ENCODE measurements at regions not wholly inside any gene's neighbourhood (a gene's known extent, or its start where the extent isn't known, plus 50 kb on each side); places are given as distances from the start of the nearest gene placed in this dataset.

- DNase-seq (ENCODE audit: low spot score) = no peak
Measured at GRCh38 chr6:169082817-169083507, 170.7 kb downstream of the THBS2 start.

DNA sequence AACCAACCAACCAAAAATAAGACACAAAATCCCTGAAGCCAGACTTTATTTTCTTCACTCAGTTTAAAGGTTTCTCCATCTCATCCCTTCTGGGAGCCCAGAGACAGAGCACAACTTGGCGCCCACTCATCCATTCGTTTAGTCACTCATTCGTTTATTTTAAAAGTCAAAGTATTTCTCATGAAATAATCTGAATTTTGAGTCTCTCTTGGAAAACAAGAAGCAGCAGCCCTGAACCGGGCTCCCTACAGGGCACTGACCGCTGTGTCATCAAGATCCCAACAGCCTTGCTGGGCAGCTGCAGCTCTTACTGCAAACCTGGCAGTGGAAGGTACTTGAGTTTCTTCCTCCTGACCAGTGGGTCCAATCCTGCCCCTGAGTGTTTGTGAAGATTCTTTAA is 171.6 kb downstream of the THBS2 start:
- no peak for DNase-seq (ENCODE audit: low spot score)

DNA sequence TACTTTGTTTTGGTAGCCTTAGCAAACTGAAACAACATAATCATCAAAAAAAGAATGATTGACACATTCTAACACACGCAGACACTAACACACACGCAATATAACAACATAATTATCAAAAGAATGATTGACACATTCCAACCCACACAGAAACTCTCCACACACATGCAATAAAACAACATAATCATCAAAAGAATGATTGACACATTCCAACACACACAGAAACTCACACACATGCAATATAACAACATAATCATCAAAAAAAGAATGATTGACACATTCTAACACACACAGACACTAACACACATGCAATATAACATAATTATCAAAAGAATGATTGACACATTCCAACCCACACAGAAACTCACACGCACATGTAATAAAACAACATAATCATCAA is 172.4 kb downstream of the THBS2 start:
- no peak for DNase-seq (ENCODE audit: low spot score)

DNA sequence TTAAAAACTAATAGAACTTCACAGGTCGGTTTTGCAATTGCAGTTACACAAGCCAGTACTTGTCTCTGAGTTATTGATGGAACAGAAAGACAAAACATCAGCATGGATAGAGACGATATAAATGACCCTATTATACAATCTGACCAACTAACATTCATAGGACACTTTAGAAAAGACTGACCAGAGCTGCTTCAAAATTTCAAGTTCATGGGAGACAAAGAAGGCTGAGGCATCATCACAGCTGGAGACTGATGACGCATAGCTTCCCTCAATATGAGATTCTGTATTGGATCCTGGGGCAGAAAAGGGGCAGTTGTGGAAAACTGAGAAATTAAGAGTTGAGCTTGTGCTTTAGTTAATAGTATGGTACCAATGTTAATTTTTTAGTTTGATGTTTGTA is 174.0 kb downstream of the THBS2 start:
- no peak for DNase-seq (ENCODE audit: low spot score)

- no peak for DNase-seq (ENCODE audit: low spot score)
Measured at GRCh38 chr6:169078399-169079145, 175.1 kb downstream of the THBS2 start.

- no peak for DNase-seq (ENCODE audit: low spot score)
Measured at GRCh38 chr6:169075915-169076654, 177.6 kb downstream of the THBS2 start.

DNA sequence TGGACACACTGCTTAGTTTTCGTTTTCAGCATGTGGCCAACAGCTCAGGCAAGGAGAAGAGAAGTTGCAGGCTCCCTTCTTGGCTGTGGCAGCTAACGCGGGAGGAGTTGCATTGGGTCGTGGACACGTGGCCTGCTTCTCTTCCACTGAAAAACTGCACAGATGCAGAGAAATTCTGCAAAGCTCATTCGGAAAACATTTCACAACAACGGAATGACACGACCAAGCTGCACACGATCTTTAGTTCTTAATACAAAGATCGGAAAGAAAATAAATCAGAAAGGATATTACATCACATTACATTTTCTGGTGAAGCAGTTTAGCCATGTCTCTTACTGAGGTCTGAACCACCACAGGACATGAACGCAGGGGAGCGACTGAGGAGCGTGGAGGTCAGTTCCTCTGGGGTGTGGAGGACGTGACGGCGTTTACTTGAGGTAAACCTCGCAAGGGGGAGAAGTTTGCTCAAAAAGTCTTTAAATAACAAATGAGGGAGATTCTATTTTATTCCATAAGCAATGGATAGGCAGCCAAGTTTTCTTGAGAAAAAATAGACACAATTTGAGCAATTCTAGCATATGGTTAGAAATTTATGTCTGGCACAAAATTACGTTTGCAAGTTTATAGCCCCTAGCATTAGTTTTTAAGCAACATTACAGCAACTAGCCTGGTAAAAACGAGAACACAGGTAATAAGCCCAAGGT is 178.3 kb downstream of the THBS2 start:
- DNase-seq (ENCODE audit: low spot score) = no peak

GRCh38 chr6:169074526-169074925 is 179.1 kb downstream of the THBS2 start:
- no peak for DNase-seq (ENCODE audit: low spot score)

GRCh38 chr6:169073311-169073710 is 180.3 kb downstream of the THBS2 start:
- DNase-seq (ENCODE audit: low spot score) = peak; percentile 19

DNA sequence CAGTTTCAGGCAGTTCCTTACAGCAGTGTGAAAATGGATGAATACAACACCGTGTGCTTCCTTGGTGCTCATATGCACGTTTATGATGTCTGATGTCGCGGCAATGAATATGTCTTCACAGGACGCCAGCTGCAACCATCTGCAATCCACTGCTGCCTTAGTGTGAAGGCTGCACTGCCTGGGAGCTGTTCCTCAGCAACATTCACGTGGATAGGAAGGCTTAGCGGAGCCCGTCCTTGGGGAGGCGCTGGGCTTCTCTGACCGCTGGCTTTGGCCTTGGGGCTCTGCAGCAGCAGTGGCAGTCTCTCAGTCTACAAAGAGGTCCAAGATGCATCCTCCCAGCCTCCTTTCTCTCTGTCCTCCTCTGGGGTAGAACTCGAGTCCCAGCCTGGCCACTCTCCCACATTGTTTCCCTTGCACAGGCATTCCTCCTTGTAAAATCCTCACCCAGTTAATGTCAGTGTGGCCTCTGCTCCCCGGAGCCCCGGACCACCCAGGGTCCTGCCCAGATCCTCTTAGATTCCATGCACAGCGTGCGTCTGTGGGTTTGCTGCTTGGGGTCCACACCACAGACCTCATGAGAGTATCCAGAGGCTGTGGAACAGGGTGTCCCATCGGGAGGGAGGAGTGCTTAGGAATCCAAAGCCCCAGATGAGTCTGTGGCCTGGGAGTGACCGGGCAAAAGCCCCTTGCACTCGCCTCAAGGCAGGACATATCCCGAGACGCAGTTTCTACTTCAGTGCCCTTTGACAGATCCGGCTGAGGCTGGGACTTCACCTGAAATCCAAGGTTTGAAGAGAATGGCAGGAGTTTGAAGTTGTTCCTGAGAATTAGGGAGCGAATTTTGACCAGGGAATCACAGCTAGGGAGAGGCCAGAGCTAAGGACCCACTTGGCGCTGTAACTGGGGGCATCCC is 181.3 kb downstream of the THBS2 start:
- DNase-seq (ENCODE audit: low spot score) = no peak

DNA sequence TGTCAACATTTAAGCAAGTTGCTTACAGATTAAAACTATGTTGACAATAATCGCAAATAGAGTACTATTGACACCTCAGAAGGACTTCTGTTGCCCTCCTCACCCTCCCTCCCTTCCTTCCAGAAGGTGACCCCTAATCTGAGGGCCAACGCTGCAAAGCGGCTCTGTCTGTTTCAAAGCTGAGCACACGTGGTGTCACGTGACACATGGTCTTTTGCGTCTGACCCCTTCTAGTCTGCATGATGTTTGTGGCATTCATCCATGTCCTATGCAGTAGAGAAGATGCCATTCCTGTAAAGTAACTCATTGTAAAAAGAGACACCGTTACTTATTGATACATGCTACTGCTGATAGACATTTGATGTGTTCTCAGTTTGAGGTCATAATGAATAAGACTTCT is 182.3 kb downstream of the THBS2 start:
- no peak for DNase-seq (ENCODE audit: low spot score)

GRCh38 chr6:169070506-169071176 is 183.0 kb downstream of the THBS2 start:
- peak; percentile 67 for DNase-seq (ENCODE audit: low spot score)

GRCh38 chr6:169069356-169069755 is 184.3 kb downstream of the THBS2 start:
- DNase-seq (ENCODE audit: low spot score) = no peak

GRCh38 chr6:169064194-169064593 is 189.5 kb downstream of the THBS2 start:
- no peak for DNase-seq (ENCODE audit: low spot score)

DNA sequence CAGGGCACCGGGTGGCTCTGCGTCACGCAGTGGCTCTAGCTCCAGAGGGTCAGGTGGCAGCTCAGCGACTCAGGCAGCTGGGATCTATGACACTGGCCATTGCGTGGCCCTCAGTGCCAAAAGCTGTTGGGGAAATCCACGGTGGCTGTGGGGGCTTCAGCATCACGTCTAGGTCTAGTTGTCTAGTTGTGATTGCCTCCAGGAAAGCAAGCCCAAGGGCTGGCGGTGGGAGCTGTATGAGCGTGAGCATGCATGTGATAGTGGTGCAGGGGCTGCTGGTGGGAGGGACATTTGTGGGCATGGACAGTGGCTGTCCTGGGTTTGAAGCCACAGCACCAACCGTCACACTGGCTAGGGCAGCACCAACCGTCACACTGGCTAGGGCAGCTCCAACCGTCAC is 191.4 kb downstream of the THBS2 start:
- no peak for DNase-seq (ENCODE audit: low spot score)

- DNase-seq (ENCODE audit: low spot score) = no peak
Measured at GRCh38 chr6:169058634-169059033, 195.0 kb downstream of the THBS2 start.

DNA sequence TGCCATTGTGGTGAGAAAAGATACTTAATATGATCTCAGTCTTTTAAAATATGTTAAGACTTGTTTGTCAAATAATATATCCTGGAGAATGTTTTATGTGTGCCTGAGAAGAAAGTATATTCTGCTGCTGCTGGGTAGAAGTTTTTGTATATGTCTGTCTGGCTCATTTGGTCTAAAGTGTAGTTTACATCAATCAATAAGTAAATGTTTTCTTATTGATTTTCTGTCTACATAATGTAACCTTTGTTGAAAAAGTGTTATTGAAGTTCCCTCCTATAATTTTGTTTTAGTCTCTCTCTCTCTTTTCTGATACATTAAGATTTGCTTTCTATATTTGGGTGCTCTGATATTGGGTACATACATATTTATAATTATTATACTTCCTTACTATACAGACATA is 201.2 kb downstream of the THBS2 start:
- no peak for DNase-seq (ENCODE audit: low spot score)

- no peak for DNase-seq (ENCODE audit: low spot score)
Measured at GRCh38 chr6:169051371-169051770, 202.3 kb downstream of the THBS2 start.

- no peak for DNase-seq (ENCODE audit: low spot score)
Measured at GRCh38 chr6:169048865-169049205, 204.8 kb downstream of the THBS2 start.

- DNase-seq (ENCODE audit: low spot score) = no peak
Measured at GRCh38 chr6:169048185-169048864, 205.3 kb downstream of the THBS2 start.
